Nephron (organoid): ENCODE measurements at regions not wholly inside any gene's neighbourhood (a gene's known extent, or its start where the extent isn't known, plus 50 kb on each side); places are given as distances from the start of the nearest gene placed in this dataset.

Experiments
- H3K27ac Mint-ChIP-seq, 3 experiments: 2 replicates each; pipeline ENCODE4 v1.8.0; 2020; ENCODE audit warnings: mixed read lengths in 3 of 3, mild to moderate bottlenecking in 2 of 3, moderate library complexity in 1 of 3
- H3K27me3 Mint-ChIP-seq: 2 replicates; pipeline ENCODE4 v1.8.0; 2021; ENCODE audit warnings: low read depth, mild to moderate bottlenecking, moderate library complexity, mixed read lengths
- H3K36me3 Mint-ChIP-seq: 2 replicates; pipeline ENCODE4 v1.8.0; 2020; ENCODE audit warnings: low read depth, mixed read lengths
- H3K4me1 Mint-ChIP-seq: 2 replicates; pipeline ENCODE4 v1.8.0; 2020; ENCODE audit warnings: mixed read lengths
- H3K4me3 Mint-ChIP-seq, 3 experiments: 2 replicates each; pipeline ENCODE4 v1.8.0; 2020; ENCODE audit warnings: mild to moderate bottlenecking in 3 of 3, mixed read lengths in 3 of 3, moderate library complexity in 2 of 3
- H3K9me3 Mint-ChIP-seq: 2 replicates; pipeline ENCODE4 v1.8.0; 2020; ENCODE audit warnings: mixed read lengths
- CTCF ChIP-seq, 3 experiments: fragments of 200-600 bp; sonication (generic); IDR thresholded peaks; one replicate each; pipeline ENCODE4 v1.5.0; 2021; ENCODE audit warnings: antibody characterized with exemption in 3 of 3; ENCODE audit not compliant: unreplicated experiment in 3 of 3

- no peak overlapping the region for H3K27ac Mint-ChIP-seq
- no peak for TF ChIP-seq CTCF (IDR thresholded peaks at IDR 0.05; ENCODE audit: unreplicated experiment in 3 of 3)
- H3K4me1 Mint-ChIP-seq: no peaks in the 10 kb centered on the region
- no peaks in the 10 kb centered on the region for H3K36me3 Mint-ChIP-seq
- H3K4me3 Mint-ChIP-seq: no peak overlapping the region
- no peaks in the 10 kb centered on the region for H3K27me3 Mint-ChIP-seq
- no peaks in the 10 kb centered on the region for H3K9me3 Mint-ChIP-seq
Measured at GRCh38 chr5:92459654-92460053, 1076.5 kb upstream of the ARRDC3 start.

- no peaks in the 10 kb centered on the region for H3K27me3 Mint-ChIP-seq
- no peaks in the 10 kb centered on the region for H3K36me3 Mint-ChIP-seq
- H3K4me1 Mint-ChIP-seq: no peaks in the 10 kb centered on the region
- H3K9me3 Mint-ChIP-seq: no peaks in the 10 kb centered on the region
- H3K4me3 Mint-ChIP-seq: no peak overlapping the region
- no peak overlapping the region for H3K27ac Mint-ChIP-seq
- no peak for TF ChIP-seq CTCF (IDR thresholded peaks at IDR 0.05; ENCODE audit: unreplicated experiment in 3 of 3)
Measured at GRCh38 chr5:92455011-92455410, 1071.9 kb upstream of the ARRDC3 start.

- Mint-ChIP-seq H3K4me1 (no peaks in the 10 kb centered on the region), H3K27ac (no peak overlapping the region), H3K9me3 (peaks cover 9% of the 10 kb centered on the region), H3K36me3 (no peaks in the 10 kb centered on the region), H3K27me3 (no peaks in the 10 kb centered on the region), H3K4me3 (no peak overlapping the region)
- no peak for TF ChIP-seq CTCF (IDR thresholded peaks at IDR 0.05; ENCODE audit: unreplicated experiment in 3 of 3)
Measured at GRCh38 chr5:92444888-92445287, 1061.8 kb upstream of the ARRDC3 start.

- Mint-ChIP-seq H3K36me3 (peaks cover 3% of the 10 kb centered on the region), H3K27ac (no peak overlapping the region), H3K4me1 (no peaks in the 10 kb centered on the region), H3K4me3 (no peak overlapping the region), H3K9me3 (peaks cover 34% of the 10 kb centered on the region), H3K27me3 (no peaks in the 10 kb centered on the region)
- TF ChIP-seq CTCF (IDR thresholded peaks at IDR 0.05; ENCODE audit: unreplicated experiment in 3 of 3): no peak
Measured at GRCh38 chr5:92435781-92436180, 1052.7 kb upstream of the ARRDC3 start.

- Mint-ChIP-seq H3K9me3 (peaks cover 10% of the 10 kb centered on the region), H3K4me3 (no peak overlapping the region), H3K36me3 (no peaks in the 10 kb centered on the region), H3K27ac (peak overlapping the region in 2 of 3 experiments; percentile 66 to 72), H3K4me1 (no peaks in the 10 kb centered on the region), H3K27me3 (no peaks in the 10 kb centered on the region)
- TF ChIP-seq CTCF (IDR thresholded peaks at IDR 0.05; ENCODE audit: unreplicated experiment in 3 of 3): no peak
Measured at GRCh38 chr5:92429646-92430045, 1046.5 kb upstream of the ARRDC3 start.

- Mint-ChIP-seq H3K4me3 (no peak overlapping the region), H3K27me3 (no peaks in the 10 kb centered on the region), H3K9me3 (peaks cover 15% of the 10 kb centered on the region), H3K4me1 (no peaks in the 10 kb centered on the region), H3K36me3 (no peaks in the 10 kb centered on the region), H3K27ac (no peak overlapping the region)
- no peak for TF ChIP-seq CTCF (IDR thresholded peaks at IDR 0.05; ENCODE audit: unreplicated experiment in 3 of 3)
Measured at GRCh38 chr5:92428415-92428814, 1045.3 kb upstream of the ARRDC3 start.
